Lung (tissue), 11 donors: ENCODE measurements at regions not wholly inside any gene's neighbourhood (a gene's known extent, or its start where the extent isn't known, plus 50 kb on each side); places are given as distances from the start of the nearest gene placed in this dataset.

ENCODE experiments used
- ATAC-seq: fragments of 200-7000 bp; cut with Tn5 transposase; one replicate; pipeline ENCODE4 v1.9.1; 2020; ENCODE audit warnings: moderate number of reproducible peaks; ENCODE audit not compliant: insufficient read depth, low FRiP score
- DNase-seq, 3 donors: peaks; one replicate each; pipeline ENCODE4 v3.0.0-alpha.2; 2013 to 2017
- H3K27ac ChIP-seq, 2 donors: one replicate each; pipeline ENCODE4 v1.5.1; 2013; ENCODE audit warnings: mild to moderate bottlenecking in 2 of 2, moderate library complexity in 2 of 2, control low read depth in 1 of 2, inconsistent platforms in 1 of 2, low read depth in 1 of 2, low read length in 1 of 2
- H3K27me3 ChIP-seq, 3 donors: one replicate each; pipeline ENCODE4 v1.5.1; 2013; ENCODE audit warnings: low read length in 2 of 3; ENCODE audit not compliant: control insufficient read depth in 3 of 3, insufficient read depth in 3 of 3
- H3K36me3 ChIP-seq, 4 donors: one replicate each; pipeline ENCODE4 v1.5.1; 2013; ENCODE audit warnings: low read length in 4 of 4, mild to moderate bottlenecking in 1 of 4, moderate library complexity in 1 of 4; ENCODE audit not compliant: control insufficient read depth in 4 of 4, insufficient read depth in 4 of 4
- H3K4me1 ChIP-seq, 5 donors: one replicate each; pipeline ENCODE4 v1.5.1; 2013; ENCODE audit warnings: low read length in 5 of 5, mild to moderate bottlenecking in 2 of 5, moderate library complexity in 1 of 5; ENCODE audit not compliant: control insufficient read depth in 5 of 5, insufficient read depth in 5 of 5
- H3K4me3 ChIP-seq: one replicate; pipeline ENCODE4 v1.5.1; 2013; ENCODE audit warnings: mild to moderate bottlenecking, control low read depth, moderate library complexity
- H3K9ac ChIP-seq, 2 donors: one replicate each; pipeline ENCODE4 v1.5.1; 2013; ENCODE audit warnings: low read length in 2 of 2, control low read depth in 1 of 2; ENCODE audit not compliant: insufficient read depth in 1 of 2
- H3K9me3 ChIP-seq, 4 donors: one replicate each; pipeline ENCODE4 v1.5.1; 2013; ENCODE audit warnings: low read length in 3 of 4, mild to moderate bottlenecking in 1 of 4, moderate library complexity in 1 of 4; ENCODE audit not compliant: control insufficient read depth in 4 of 4, insufficient read depth in 3 of 4
- CTCF ChIP-seq: IDR thresholded peaks from 2 replicates; pipeline ENCODE4 v1.5.1; 2012; ENCODE audit warnings: mild to moderate bottlenecking; ENCODE audit errors: control extremely low read depth, extremely low read depth
- WGBS, 2 donors: extraction: QIAGEN DNeasy Blood & Tissue Kit; methylation state at CpG; one replicate each; pipeline ENCODE4 v1.1.7; 2013; 5-methylcytosine and 5-hydroxymethylcytosine counted together
- donor health status: control.
- donor health status: control.
- donor health status: Bipolar disorder and iron deficiency.
- donor health status: healthy.
- donor health status: DM: yes; HTN: yes; CAD: no.

- TF ChIP-seq CTCF: no peak
- no peak overlapping the region for H3K27ac ChIP-seq
- peaks cover 2 to 29% (median 6%) of the 10 kb centered on the region in 5 donors for H3K4me1 ChIP-seq
- 25 to 32% methylated on average over 2 of the region's 2 CpGs for WGBS, 2 donors
- peak in 2 of 3 donors; percentile 44 to 48 for DNase-seq
- no peak overlapping the region for H3K9ac ChIP-seq
- no peak for ATAC-seq
- peaks cover 0 to under 1% (median 0%) of the 10 kb centered on the region in 4 donors for H3K9me3 ChIP-seq
- no peaks in the 10 kb centered on the region for H3K36me3 ChIP-seq
- no peak overlapping the region for H3K4me3 ChIP-seq
- no peaks in the 10 kb centered on the region for H3K27me3 ChIP-seq
These were observed 243.2 kb upstream of the NR2F2 start for GRCh38 chr15:96087180-96087884.

GRCh38 chr15:96088650-96089049 is 241.8 kb upstream of the NR2F2 start:
- no peak overlapping the region for H3K27ac ChIP-seq
- no peaks in the 10 kb centered on the region for H3K27me3 ChIP-seq
- no peaks in the 10 kb centered on the region for H3K36me3 ChIP-seq
- peak in 2 of 3 donors; percentile 57 to 65 for DNase-seq
- H3K4me1 ChIP-seq: peaks cover 2 to 37% (median 6%) of the 10 kb centered on the region in 5 donors
- 41 to 65% methylated on average over 1 of the region's 1 CpG for WGBS, 2 donors
- no peaks in the 10 kb centered on the region for H3K9me3 ChIP-seq
- peak overlapping the region in 1 of 2 donors; percentile 67 for H3K9ac ChIP-seq
- no peak overlapping the region for H3K4me3 ChIP-seq
- no peak for ATAC-seq
- TF ChIP-seq CTCF: no peak

- ATAC-seq: no peak
- peak in 1 of 3 donors; percentile 13 for DNase-seq
- no peaks in the 10 kb centered on the region for H3K9me3 ChIP-seq
These were observed 241.0 kb upstream of the NR2F2 start for GRCh38 chr15:96089405-96090058.

More at GRCh38 chr15:96089405-96090058, 241.0 kb upstream of the NR2F2 start:
- Histone ChIP-seq H3K27me3 (no peaks in the 10 kb centered on the region), H3K27ac (no peak overlapping the region), H3K4me1 (peaks cover 2 to 37% (median 6%) of the 10 kb centered on the region in 5 donors), H3K4me3 (no peak overlapping the region), H3K9ac (no peak overlapping the region), H3K36me3 (no peaks in the 10 kb centered on the region)
- WGBS, 2 donors: 65 to 71% methylated on average over 11 of the region's 11 CpGs
- TF ChIP-seq CTCF: no peak
